ENCODE measurements at regions not wholly inside any gene's neighbourhood (a gene's known extent, or its start where the extent isn't known, plus 50 kb on each side); places are given as distances from the start of the nearest gene placed in this dataset.

DNA sequence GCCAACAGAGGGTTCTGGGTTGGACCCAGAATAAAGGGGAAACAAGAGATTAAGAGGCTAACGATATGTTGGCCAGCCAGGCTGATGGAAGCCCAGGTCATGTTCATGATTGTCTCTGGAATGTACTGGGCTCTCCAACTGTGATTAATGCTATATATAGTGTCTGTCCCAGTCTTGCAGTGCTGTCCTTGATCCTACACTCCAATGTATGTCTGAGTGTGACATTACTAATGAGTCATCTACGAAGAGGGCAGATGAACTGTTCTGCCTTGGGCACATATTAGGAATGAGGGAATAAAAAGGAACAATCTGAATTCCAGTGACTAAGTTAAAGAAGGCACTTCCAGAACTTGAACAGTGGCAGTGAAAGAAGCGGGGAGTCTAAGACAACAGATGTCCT is 142.1 kb downstream of the PDGFRA start:
- Histone ChIP-seq H3K4me1 (replicated peaks in 1 of 2; ENCODE audit: control insufficient read depth in 2 of 2, insufficient read depth in 2 of 2, low read length in 2 of 2) (no peaks in the 10 kb centered on the region), H3K9me1 (ENCODE audit: control insufficient read depth, insufficient read depth, low read length) (no peaks in the 10 kb centered on the region), H3K36me3 (ENCODE audit: control insufficient read depth, insufficient read depth, low read length) (no peaks in the 10 kb centered on the region), H2AFZ (ENCODE audit: low read depth, low read length) (no peak overlapping the region), H3K4me3 (no peak overlapping the region), H3K9ac (ENCODE audit: insufficient read depth in 1 of 2, low read depth in 2 of 2, low read length in 2 of 2) (no peak overlapping the region), H3K27me3 (ENCODE audit: control insufficient read depth in 2 of 2, insufficient read depth in 2 of 2, low read length in 2 of 2) (peaks cover 0 to 5% of the 10 kb centered on the region in 2 experiments; a peak in 1 of 5 replicates), H3K79me2 (ENCODE audit: control insufficient read depth, insufficient read depth, low read length) (no peaks in the 10 kb centered on the region), H3K27ac (ENCODE audit: extremely low read depth, low read depth, low read length) (no peak overlapping the region), H3K9me3 (replicated peaks; ENCODE audit: control insufficient read depth, insufficient read depth, low read depth, low read length) (no peaks in the 10 kb centered on the region), H4K20me1 (replicated peaks; ENCODE audit: control insufficient read depth, insufficient read depth, low read length) (no peaks in the 10 kb centered on the region), H3K4me2 (ENCODE audit: insufficient read depth, low read length) (no peak overlapping the region)
- BruUV-seq (replicated peaks), result no TSS peak
- intact Hi-C loops (cut with micrococcal nuclease), result no loop called here
- CTCF ChIA-PET (ENCODE audit: low intra/inter-chr PET ratio), result no interaction called here
- ATAC-seq, result no peak
- TF ChIP-seq ADNP (tag; IDR thresholded peaks at IDR 0.05), result no peak
- TF ChIP-seq FIP1L1 (IDR thresholded peaks at IDR 0.05; ENCODE audit: low read depth, low read length, poor library complexity, severe bottlenecking), result no peak
- TF ChIP-seq JUN (IDR thresholded peaks at IDR 0.05; ENCODE audit: borderline replicate concordance, low read depth, low read length), result no peak
- TF ChIP-seq JUN (CRISPR knock-in tag; IDR thresholded peaks at IDR 0.05; ENCODE audit: borderline replicate concordance), result no peak
- TF ChIP-seq ZNF165 (CRISPR knock-in tag; IDR thresholded peaks at IDR 0.05; ENCODE audit: borderline replicate concordance), result no peak
- no peak for TF ChIP-seq SRSF3 (IDR thresholded peaks at IDR 0.05; ENCODE audit: insufficient read depth, low read length)
- TF ChIP-seq SREBF2 (CRISPR knock-in tag; IDR thresholded peaks at IDR 0.05), result no peak
- TF ChIP-seq L3MBTL2 (IDR thresholded peaks at IDR 0.05), result no peak
- TF ChIP-seq, protein P1, sequence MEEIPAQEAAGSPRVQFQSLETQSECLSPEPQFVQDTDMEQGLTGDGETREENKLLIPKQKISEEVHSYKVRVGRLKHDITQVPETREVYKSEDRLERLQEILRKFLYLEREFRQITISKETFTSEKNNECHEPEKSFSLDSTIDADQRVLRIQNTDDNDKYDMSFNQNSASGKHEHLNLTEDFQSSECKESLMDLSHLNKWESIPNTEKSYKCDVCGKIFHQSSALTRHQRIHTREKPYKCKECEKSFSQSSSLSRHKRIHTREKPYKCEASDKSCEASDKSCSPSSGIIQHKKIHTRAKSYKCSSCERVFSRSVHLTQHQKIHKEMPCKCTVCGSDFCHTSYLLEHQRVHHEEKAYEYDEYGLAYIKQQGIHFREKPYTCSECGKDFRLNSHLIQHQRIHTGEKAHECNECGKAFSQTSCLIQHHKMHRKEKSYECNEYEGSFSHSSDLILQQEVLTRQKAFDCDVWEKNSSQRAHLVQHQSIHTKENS (CRISPR knock-in tag; IDR thresholded peaks at IDR 0.05), result no peak
- 4% methylated on average over 3 of the region's 3 CpGs for WGBS (ENCODE audit: insufficient coverage, low coverage, missing lambda C conversion rate)
- DNase-seq (ENCODE audit: extremely low read depth in 1 of 4, low spot score in 3 of 4), result no peak
- no peak for FAIRE-seq
- in situ Hi-C loops (cut with MboI), result no loop called here
- POLR2A ChIA-PET, result interaction anchor here (1.2 kb wide), 1 partner anchor 23 kb away, joined by 3 read pairs; no protein-coding TSS in a partner anchor
